Liver (tissue), 8 donors: ENCODE measurements at regions not wholly inside any gene's neighbourhood (a gene's known extent, or its start where the extent isn't known, plus 50 kb on each side); places are given as distances from the start of the nearest gene placed in this dataset.

Experiments used
- DNase-seq: peaks from one replicate; pipeline ENCODE4 v3.0.0-alpha.2; 2017; ENCODE audit warnings: low spot score
- H3K27ac ChIP-seq, 2 donors: one replicate each; pipeline ENCODE4 v1.7.0; 2013; ENCODE audit warnings: inconsistent platforms in 2 of 2, low read length in 2 of 2, control low read depth in 1 of 2, low read depth in 1 of 2, mild to moderate bottlenecking in 1 of 2
- H3K27me3 ChIP-seq, 4 donors: one replicate each; pipeline versions ENCODE4 v1.6.1 to v1.7.0; 2013; ENCODE audit warnings: low read length in 3 of 4, inconsistent platforms in 1 of 4, mild to moderate bottlenecking in 1 of 4, moderate library complexity in 1 of 4; ENCODE audit not compliant: control insufficient read depth in 4 of 4, insufficient read depth in 4 of 4
- H3K36me3 ChIP-seq, 4 donors: one replicate each; pipeline versions ENCODE4 v1.6.1 to v1.7.0; 2013; ENCODE audit warnings: low read length in 3 of 4, mild to moderate bottlenecking in 3 of 4, low read depth in 1 of 4, moderate library complexity in 1 of 4; ENCODE audit not compliant: control insufficient read depth in 4 of 4, insufficient read depth in 3 of 4
- H3K4me1 ChIP-seq, 4 donors: one replicate each; pipeline versions ENCODE4 v1.6.1 to v1.7.0; 2013; ENCODE audit warnings: low read length in 3 of 4, mild to moderate bottlenecking in 3 of 4, moderate library complexity in 1 of 4; ENCODE audit not compliant: control insufficient read depth in 4 of 4, insufficient read depth in 4 of 4
- H3K4me3 ChIP-seq, 3 donors: one replicate each; pipeline versions ENCODE4 v1.6.1 to v1.7.0; 2013; ENCODE audit warnings: low read length in 3 of 3, control low read depth in 1 of 3, low read depth in 1 of 3, mild to moderate bottlenecking in 1 of 3
- H3K9ac ChIP-seq, 2 donors: one replicate each; pipeline ENCODE4 v1.7.0; 2013; ENCODE audit warnings: low read length in 2 of 2, mild to moderate bottlenecking in 2 of 2, moderate library complexity in 2 of 2, control low read depth in 1 of 2, low read depth in 1 of 2
- H3K9me3 ChIP-seq, 4 donors: one replicate each; pipeline versions ENCODE4 v1.6.1 to v1.7.0; 2013; ENCODE audit warnings: low read length in 3 of 4; ENCODE audit not compliant: control insufficient read depth in 4 of 4
- ATF3 ChIP-seq: IDR thresholded peaks from 2 replicates; pipeline ENCODE4 v1.6.1; 2016; ENCODE audit warnings: antibody characterized with exemption
- CTCF ChIP-seq: fragments of 150-350 bp; IDR thresholded peaks from 2 replicates; pipeline ENCODE4 v1.5.1; 2017; ENCODE audit warnings: improper control_type of control experiment, low read depth, low read length; ENCODE audit not compliant: missing input control
- FOXA2 ChIP-seq: IDR thresholded peaks from 2 replicates; pipeline ENCODE4 v1.6.1; 2016; ENCODE audit warnings: antibody characterized with exemption
- HNF4A ChIP-seq, 2 donors: conservative IDR thresholded peaks; 2 replicates each; pipeline ENCODE4 v1.6.1; 2016; ENCODE audit warnings: antibody characterized with exemption in 2 of 2, mild to moderate bottlenecking in 2 of 2
- HNF4G ChIP-seq: IDR thresholded peaks from 2 replicates; pipeline ENCODE4 v1.6.1; 2016; ENCODE audit warnings: antibody characterized with exemption
- JUND ChIP-seq, 2 donors: IDR thresholded peaks; 2 replicates each; pipeline ENCODE4 v1.6.1; 2016; ENCODE audit warnings: antibody characterized with exemption in 2 of 2
- MAX ChIP-seq: IDR thresholded peaks from 2 replicates; pipeline ENCODE4 v1.6.1; 2016; ENCODE audit warnings: antibody characterized with exemption
- NR2F2 ChIP-seq: IDR thresholded peaks from 2 replicates; pipeline ENCODE4 v1.6.1; 2016; ENCODE audit warnings: antibody characterized with exemption
- RAD21 ChIP-seq, 2 donors: IDR thresholded peaks; 2 replicates each; pipeline ENCODE4 v1.6.1; 2016; ENCODE audit warnings: antibody characterized with exemption in 2 of 2, mild to moderate bottlenecking in 2 of 2
- REST ChIP-seq: IDR thresholded peaks from 2 replicates; pipeline ENCODE4 v1.6.1; 2016; ENCODE audit warnings: antibody characterized with exemption, mild to moderate bottlenecking
- RXRA ChIP-seq, 2 donors: IDR thresholded peaks; 2 replicates each; pipeline ENCODE4 v1.6.1; 2017 to 2018; ENCODE audit warnings: antibody characterized with exemption in 2 of 2, mild to moderate bottlenecking in 1 of 2
- SP1 ChIP-seq: IDR thresholded peaks from 2 replicates; pipeline ENCODE4 v1.6.1; 2018; ENCODE audit warnings: antibody characterized with exemption, mild to moderate bottlenecking
- TAF1 ChIP-seq: conservative IDR thresholded peaks from 2 replicates; pipeline ENCODE4 v1.6.1; 2016; ENCODE audit warnings: antibody characterized with exemption, mild to moderate bottlenecking
- YY1 ChIP-seq: IDR thresholded peaks from 2 replicates; pipeline ENCODE4 v1.6.1; 2016; ENCODE audit warnings: antibody characterized with exemption, mild to moderate bottlenecking
- ZBTB33 ChIP-seq: IDR thresholded peaks from 2 replicates; pipeline ENCODE4 v1.6.1; 2016; ENCODE audit warnings: antibody characterized with exemption
- WGBS: extraction: QIAGEN DNeasy Blood & Tissue Kit; methylation state at CpG from one replicate; pipeline ENCODE4 v1.1.7; 2013; 5-methylcytosine and 5-hydroxymethylcytosine counted together
- donor health status: healthy.
- donor health status: healthy.
- donor health status: healthy.
- donor health status: healthy.
- donor health status: healthy.

GRCh38 chr12:105733579-105733978 is 403.1 kb downstream of the C12orf75 start (continued):
- TF ChIP-seq ATF3 (no peak), RXRA (IDR thresholded peaks at IDR 0.05) (no peak), SP1 (no peak)

- no peak for DNase-seq
- no peak overlapping the region for H3K4me3 ChIP-seq
- 63% methylated on average over 5 of the region's 5 CpGs for WGBS
- no peaks in the 10 kb centered on the region for H3K36me3 ChIP-seq
- H3K9ac ChIP-seq, result no peak overlapping the region
- TF ChIP-seq FOXA2, result no peak
- no peak for TF ChIP-seq NR2F2
- TF ChIP-seq JUND (IDR thresholded peaks at IDR 0.05), result no peak
- no peak for TF ChIP-seq ZBTB33
- TF ChIP-seq RXRA (IDR thresholded peaks at IDR 0.05), result no peak
- TF ChIP-seq YY1, result no peak
- TF ChIP-seq REST, result no peak
- TF ChIP-seq MAX, result no peak
- no peak for TF ChIP-seq HNF4G
- no peak for TF ChIP-seq CTCF
- no peak for TF ChIP-seq RAD21 (IDR thresholded peaks at IDR 0.05)
- H3K27ac ChIP-seq, result no peak overlapping the region
- no peaks in the 10 kb centered on the region for H3K9me3 ChIP-seq
- peaks cover 0 to 13% (median 4%) of the 10 kb centered on the region in 4 donors for H3K4me1 ChIP-seq
- no peaks in the 10 kb centered on the region for H3K27me3 ChIP-seq
These were observed 402.3 kb downstream of the NUAK1 start for GRCh38 chr12:105736498-105736897.

GRCh38 chr12:105738051-105738450 is 400.7 kb downstream of the NUAK1 start:
- no peak for DNase-seq
- H3K27me3 ChIP-seq, result no peaks in the 10 kb centered on the region
- H3K4me3 ChIP-seq, result no peak overlapping the region
- H3K27ac ChIP-seq, result no peak overlapping the region
- H3K36me3 ChIP-seq, result no peaks in the 10 kb centered on the region
- no peak overlapping the region for H3K9ac ChIP-seq
- no peak for TF ChIP-seq HNF4A (conservative IDR thresholded peaks at IDR 0.05)
- TF ChIP-seq ATF3, result no peak
- peak in 1 of 2 donors; percentile 27 for TF ChIP-seq RAD21 (IDR thresholded peaks at IDR 0.05)
- no peak for TF ChIP-seq RXRA (IDR thresholded peaks at IDR 0.05)
- TF ChIP-seq SP1, result peak; percentile 28
- TF ChIP-seq TAF1, result no peak
- TF ChIP-seq NR2F2, result no peak
- H3K9me3 ChIP-seq, result no peaks in the 10 kb centered on the region
- 70% methylated on average over 9 of the region's 9 CpGs for WGBS
- H3K4me1 ChIP-seq, result peaks cover 0 to 13% (median 4%) of the 10 kb centered on the region in 4 donors
